Nephron (organoid): ENCODE measurements at regions not wholly inside any gene's neighbourhood (a gene's known extent, or its start where the extent isn't known, plus 50 kb on each side); places are given as distances from the start of the nearest gene placed in this dataset.

ENCODE experiments used
- H3K27ac Mint-ChIP-seq, 3 experiments: 2 replicates each; pipeline ENCODE4 v1.8.0; 2020; ENCODE audit warnings: mixed read lengths in 3 of 3, mild to moderate bottlenecking in 2 of 3, moderate library complexity in 1 of 3
- H3K27me3 Mint-ChIP-seq: 2 replicates; pipeline ENCODE4 v1.8.0; 2021; ENCODE audit warnings: low read depth, mild to moderate bottlenecking, moderate library complexity, mixed read lengths
- H3K36me3 Mint-ChIP-seq: 2 replicates; pipeline ENCODE4 v1.8.0; 2020; ENCODE audit warnings: low read depth, mixed read lengths
- H3K4me1 Mint-ChIP-seq: 2 replicates; pipeline ENCODE4 v1.8.0; 2020; ENCODE audit warnings: mixed read lengths
- H3K4me3 Mint-ChIP-seq, 3 experiments: 2 replicates each; pipeline ENCODE4 v1.8.0; 2020; ENCODE audit warnings: mild to moderate bottlenecking in 3 of 3, mixed read lengths in 3 of 3, moderate library complexity in 2 of 3
- H3K9me3 Mint-ChIP-seq: 2 replicates; pipeline ENCODE4 v1.8.0; 2020; ENCODE audit warnings: mixed read lengths
- CTCF ChIP-seq, 3 experiments: fragments of 200-600 bp; sonication (generic); IDR thresholded peaks; one replicate each; pipeline ENCODE4 v1.5.0; 2021; ENCODE audit warnings: antibody characterized with exemption in 3 of 3; ENCODE audit not compliant: unreplicated experiment in 3 of 3

GRCh38 chr1:164477343-164477742 is 81.6 kb upstream of the PBX1 start:
- Mint-ChIP-seq H3K9me3 (no peaks in the 10 kb centered on the region), H3K4me1 (no peaks in the 10 kb centered on the region), H3K27ac (no peak overlapping the region), H3K4me3 (no peak overlapping the region), H3K27me3 (no peaks in the 10 kb centered on the region), H3K36me3 (no peaks in the 10 kb centered on the region)
- TF ChIP-seq CTCF (IDR thresholded peaks at IDR 0.05; ENCODE audit: unreplicated experiment in 3 of 3): no peak

GRCh38 chr1:164479242-164479641 is 79.7 kb upstream of the PBX1 start:
- TF ChIP-seq CTCF (IDR thresholded peaks at IDR 0.05; ENCODE audit: unreplicated experiment in 3 of 3): no peak
- Mint-ChIP-seq H3K27me3 (no peaks in the 10 kb centered on the region), H3K27ac (no peak overlapping the region), H3K4me1 (no peaks in the 10 kb centered on the region), H3K4me3 (no peak overlapping the region), H3K9me3 (no peaks in the 10 kb centered on the region), H3K36me3 (no peaks in the 10 kb centered on the region)

GRCh38 chr1:164480285-164480907 is 78.6 kb upstream of the PBX1 start:
- no peak for TF ChIP-seq CTCF (IDR thresholded peaks at IDR 0.05; ENCODE audit: unreplicated experiment in 3 of 3)
- Mint-ChIP-seq H3K36me3 (no peaks in the 10 kb centered on the region), H3K27ac (no peak overlapping the region), H3K4me3 (no peak overlapping the region), H3K27me3 (no peaks in the 10 kb centered on the region), H3K4me1 (no peaks in the 10 kb centered on the region), H3K9me3 (no peaks in the 10 kb centered on the region)

- peaks cover 9% of the 10 kb centered on the region for H3K4me1 Mint-ChIP-seq
- no peaks in the 10 kb centered on the region for H3K36me3 Mint-ChIP-seq
- H3K27me3 Mint-ChIP-seq: no peaks in the 10 kb centered on the region
- H3K4me3 Mint-ChIP-seq: no peak overlapping the region
- no peak for TF ChIP-seq CTCF (IDR thresholded peaks at IDR 0.05; ENCODE audit: unreplicated experiment in 3 of 3)
- peak overlapping the region in 1 of 3 experiments; percentile 41 for H3K27ac Mint-ChIP-seq
- peaks cover 8% of the 10 kb centered on the region for H3K9me3 Mint-ChIP-seq
Measured at GRCh38 chr1:164495905-164496304, 63.1 kb upstream of the PBX1 start.

GRCh38 chr1:164498792-164499191 is 60.2 kb upstream of the PBX1 start:
- no peak for TF ChIP-seq CTCF (IDR thresholded peaks at IDR 0.05; ENCODE audit: unreplicated experiment in 3 of 3)
- Mint-ChIP-seq H3K27me3 (no peaks in the 10 kb centered on the region), H3K36me3 (no peaks in the 10 kb centered on the region), H3K4me1 (peaks cover 9% of the 10 kb centered on the region), H3K27ac (no peak overlapping the region), H3K4me3 (no peak overlapping the region), H3K9me3 (peaks cover 28% of the 10 kb centered on the region)

- Mint-ChIP-seq H3K4me1 (no peaks in the 10 kb centered on the region), H3K27me3 (no peaks in the 10 kb centered on the region), H3K4me3 (no peak overlapping the region), H3K27ac (no peak overlapping the region), H3K36me3 (no peaks in the 10 kb centered on the region), H3K9me3 (peaks cover 25% of the 10 kb centered on the region)
- TF ChIP-seq CTCF (IDR thresholded peaks at IDR 0.05; ENCODE audit: unreplicated experiment in 3 of 3): no peak
Measured at GRCh38 chr1:164504749-164505148, 54.2 kb upstream of the PBX1 start.
